H1 (cell line): ENCODE measurements at regions not wholly inside any gene's neighbourhood (a gene's known extent, or its start where the extent isn't known, plus 50 kb on each side); places are given as distances from the start of the nearest gene placed in this dataset.

Experiments used
- CTCF ChIA-PET: fragments of 300-600 bp; sonication (Branson Sonifier 250); formaldehyde crosslinking; loops from one replicate; lab custom pipeline; 2021; ENCODE audit not compliant: partially characterized antibody; lab: Charles Lee
- POLR2A ChIA-PET: fragments of 300-600 bp; sonication (Branson Sonifier 250); formaldehyde crosslinking; loops from one replicate; lab custom pipeline; 2021; ENCODE audit warnings: inconsistent platforms; ENCODE audit not compliant: partially characterized antibody; lab: Charles Lee
- DNase-seq, 2 experiments: peaks; one replicate each; pipeline versions ENCODE4 v3.0.0 to v3.0.0-alpha.2; 2010 to 2022; ENCODE audit warnings: low spot score in 2 of 2, low read depth in 1 of 2, mixed read lengths in 1 of 2
- FAIRE-seq: peaks from 2 replicates; lab custom pipeline; 2011; peaks lifted over from hg19 to GRCh38; lab: Jason Lieb, UNC
- H2AFZ ChIP-seq: 2 replicates; pipeline ENCODE4 v1.8.1; 2012; ENCODE audit warnings: low read length, inconsistent platforms
- H2AK5ac ChIP-seq: 2 replicates; pipeline ENCODE4 v1.6.1; 2013; ENCODE audit warnings: low read depth, low read length
- H2BK120ac ChIP-seq: replicated peaks from 2 replicates; pipeline ENCODE3; 2013; ENCODE audit warnings: low read depth, low read length, inconsistent platforms
- H2BK12ac ChIP-seq: 2 replicates; pipeline ENCODE4 v1.6.1; 2013; ENCODE audit warnings: low read depth, low read length
- H2BK15ac ChIP-seq: 2 replicates; pipeline ENCODE4 v1.6.1; 2013; ENCODE audit warnings: low read length
- H2BK20ac ChIP-seq: 2 replicates; pipeline ENCODE4 v1.6.1; 2013; ENCODE audit warnings: low read length
- H2BK5ac ChIP-seq: 2 replicates; pipeline ENCODE4 v1.6.1; 2013; ENCODE audit warnings: low read depth, low read length
- H3K14ac ChIP-seq: 2 replicates; pipeline ENCODE4 v1.6.1; 2013; ENCODE audit warnings: inconsistent platforms; ENCODE audit not compliant: insufficient read length
- H3K18ac ChIP-seq: 2 replicates; pipeline ENCODE4 v1.6.1; 2013; ENCODE audit warnings: low read length; ENCODE audit errors: extremely low read depth
- H3K23ac ChIP-seq: 2 replicates; pipeline ENCODE4 v1.6.1; 2013; ENCODE audit warnings: inconsistent platforms; ENCODE audit not compliant: insufficient read length
- H3K23me2 ChIP-seq: 2 replicates; pipeline ENCODE4 v1.6.1; 2013; ENCODE audit warnings: low read depth, low read length
- H3K27ac ChIP-seq: 2 replicates; pipeline ENCODE4 v1.6.1; 2011; ENCODE audit warnings: low read depth, low read length, inconsistent platforms
- H3K27me3 ChIP-seq, 4 experiments: replicated peaks in 1 of 4; 1 replicate in 1 of 4; 2 replicates in 3 of 4; pipeline versions ENCODE4 v1.6.1 to v1.8.1; 2011 to 2013; ENCODE audit warnings: low read length in 3 of 4, mild to moderate bottlenecking in 3 of 4, inconsistent platforms in 2 of 4, mixed read lengths in 2 of 4, moderate library complexity in 1 of 4; ENCODE audit not compliant: control insufficient read depth in 3 of 4, insufficient read depth in 3 of 4; ENCODE audit errors: extremely low read depth in 1 of 4
- H3K36me3 ChIP-seq, 4 experiments: 2 replicates each; pipeline versions ENCODE4 v1.6.1 to v1.8.1; 2011 to 2013; ENCODE audit warnings: mild to moderate bottlenecking in 4 of 4, low read length in 3 of 4, moderate library complexity in 2 of 4, control low read depth in 1 of 4, inconsistent platforms in 1 of 4; ENCODE audit not compliant: insufficient read depth in 4 of 4, control insufficient read depth in 2 of 4
- H3K4ac ChIP-seq: replicated peaks from 2 replicates; pipeline ENCODE3; 2013; ENCODE audit warnings: low read length, low read depth, mixed read lengths, inconsistent platforms; ENCODE audit not compliant: insufficient read length
- H3K4me1 ChIP-seq, 4 experiments: replicated peaks in 1 of 4; 1 replicate in 1 of 4; 2 replicates in 3 of 4; pipeline versions ENCODE4 v1.6.1 to v1.8.1; 2011 to 2013; ENCODE audit warnings: low read length in 3 of 4, inconsistent platforms in 2 of 4, mixed read lengths in 1 of 4; ENCODE audit not compliant: insufficient read depth in 4 of 4, control insufficient read depth in 3 of 4
- H3K4me2 ChIP-seq, 2 experiments: 2 replicates each; pipeline versions ENCODE4 v1.6.1 to v1.8.1; 2011 to 2013; ENCODE audit warnings: low read depth in 2 of 2, low read length in 2 of 2, control low read depth in 1 of 2, inconsistent platforms in 1 of 2, mild to moderate bottlenecking in 1 of 2; ENCODE audit not compliant: insufficient read depth in 1 of 2
- H3K4me3 ChIP-seq, 4 experiments: fragments of 200-600, 300-600 bp in 1 of 4; sonication (generic), shearing (Covaris generic), sonication (Bioruptor Twin) in 1 of 4; 2 replicates each; pipeline versions ENCODE4 v1.5.1 to v1.8.1; 2011 to 2016; ENCODE audit warnings: low read length in 4 of 4, low read depth in 3 of 4, control low read depth in 2 of 4, inconsistent platforms in 2 of 4, mild to moderate bottlenecking in 2 of 4, mixed read lengths in 1 of 4, moderate library complexity in 1 of 4; ENCODE audit not compliant: insufficient read depth in 2 of 4; ENCODE audit errors: extremely low read depth in 1 of 4
- H3K56ac ChIP-seq: replicated peaks from 2 replicates; pipeline ENCODE3; 2013; ENCODE audit warnings: low read depth, mild to moderate bottlenecking, mixed read lengths, low read length, inconsistent platforms; ENCODE audit not compliant: insufficient read length
- H3K79me1 ChIP-seq: 2 replicates; pipeline ENCODE4 v1.6.1; 2013; ENCODE audit warnings: low read depth, low read length, control low read depth
- H3K79me2 ChIP-seq, 2 experiments: 2 replicates each; pipeline versions ENCODE4 v1.6.1 to v1.8.1; 2012 to 2013; ENCODE audit warnings: low read length in 2 of 2, mild to moderate bottlenecking in 2 of 2, inconsistent platforms in 1 of 2; ENCODE audit not compliant: insufficient read depth in 2 of 2, control insufficient read depth in 1 of 2
- H3K9ac ChIP-seq, 4 experiments: replicated peaks in 1 of 4; 1 replicate in 1 of 4; 2 replicates in 3 of 4; pipeline versions ENCODE4 v1.6.1 to v1.8.1; 2011 to 2013; ENCODE audit warnings: low read depth in 3 of 4, low read length in 3 of 4, control low read depth in 2 of 4, mild to moderate bottlenecking in 2 of 4, moderate library complexity in 2 of 4, inconsistent platforms in 1 of 4; ENCODE audit errors: extremely low read depth in 1 of 4
- H3K9me3 ChIP-seq, 2 experiments: 2 replicates each; pipeline versions ENCODE4 v1.6.1 to v1.8.1; 2012 to 2013; ENCODE audit warnings: mild to moderate bottlenecking in 2 of 2, moderate library complexity in 2 of 2, control low read depth in 1 of 2, inconsistent platforms in 1 of 2, low read depth in 1 of 2, low read length in 1 of 2, mixed read lengths in 1 of 2; ENCODE audit not compliant: insufficient read depth in 2 of 2
- H4K20me1 ChIP-seq, 2 experiments: replicated peaks in 1 of 2; 2 replicates each; pipeline versions ENCODE3 to v1.8.1; 2011 to 2013; ENCODE audit warnings: inconsistent platforms in 2 of 2, low read length in 2 of 2, mild to moderate bottlenecking in 1 of 2; ENCODE audit not compliant: insufficient read depth in 2 of 2, control insufficient read depth in 1 of 2
- H4K5ac ChIP-seq: 2 replicates; pipeline ENCODE4 v1.6.1; 2013; ENCODE audit warnings: low read length, low read depth, mixed read lengths, inconsistent platforms; ENCODE audit not compliant: insufficient read length
- H4K8ac ChIP-seq: 2 replicates; pipeline ENCODE4 v1.8.0; 2013; ENCODE audit warnings: mild to moderate bottlenecking, moderate library complexity, low read length, inconsistent platforms; ENCODE audit not compliant: insufficient read depth; ENCODE audit errors: extremely low read depth
- H4K91ac ChIP-seq: replicated peaks from 2 replicates; pipeline ENCODE3; 2013; ENCODE audit warnings: low read length, mixed read lengths, inconsistent platforms; ENCODE audit not compliant: insufficient read length
- ATF3 ChIP-seq: IDR thresholded peaks from 2 replicates; pipeline ENCODE4 v1.6.1; 2011; ENCODE audit warnings: low read depth, mild to moderate bottlenecking, low read length; ENCODE audit not compliant: insufficient read depth
- E2F6 ChIP-seq: IDR thresholded peaks from 2 replicates; pipeline ENCODE4 v1.6.1; 2012; ENCODE audit warnings: inconsistent platforms
- RAD21 ChIP-seq, 2 experiments: IDR thresholded peaks in 1 of 2; conservative IDR thresholded peaks in 1 of 2; 2 replicates each; pipeline ENCODE4 v1.6.1; 2011; ENCODE audit warnings: low read depth in 2 of 2, low read length in 2 of 2, improper control_type of control experiment in 1 of 2, inconsistent platforms in 1 of 2, mild to moderate bottlenecking in 1 of 2, moderate library complexity in 1 of 2
- RXRA ChIP-seq: IDR thresholded peaks from 2 replicates; pipeline ENCODE4 v1.6.1; 2011; ENCODE audit warnings: low read depth, mild to moderate bottlenecking, low read length, moderate library complexity; ENCODE audit not compliant: insufficient read depth
- ZNF274 ChIP-seq: IDR thresholded peaks from 2 replicates; pipeline ENCODE4 v1.7.0; 2012; ENCODE audit warnings: low read length, borderline replicate concordance; ENCODE audit errors: extremely low read depth
- WGBS, 2 experiments: shearing (Covaris generic) in 1 of 2; methylation state at CpG; one replicate each; pipeline versions ENCODE4 v1.1.6 to v1.1.7; 2013 to 2015; ENCODE audit warnings: low lambda C conversion rate in 2 of 2, mixed read lengths in 2 of 2, inconsistent platforms in 1 of 2, low coverage in 1 of 2, missing lambda C conversion rate in 1 of 2; ENCODE audit not compliant: insufficient replicate concordance in 2 of 2, insufficient coverage in 1 of 2, insufficient read length in 1 of 2; ENCODE audit errors: extremely low coverage in 1 of 2, missing lambda C conversion rate in 1 of 2; 5-methylcytosine and 5-hydroxymethylcytosine counted together

- Histone ChIP-seq H3K23ac (no peak overlapping the region), H3K79me1 (no peaks in the 10 kb centered on the region), H4K5ac (no peak overlapping the region), H2AFZ (no peak overlapping the region), H2BK5ac (no peak overlapping the region), H3K27ac (no peak overlapping the region), H3K27me3 (no peaks in the 10 kb centered on the region), H3K36me3 (no peaks in the 10 kb centered on the region), H3K14ac (no peak overlapping the region), H3K4me2 (no peak overlapping the region), H2BK12ac (no peak overlapping the region), H4K91ac (no peak overlapping the region), H4K8ac (no peak overlapping the region), H2BK120ac (no peak overlapping the region), H2BK20ac (no peak overlapping the region), H3K18ac (no peak overlapping the region), H3K23me2 (no peaks in the 10 kb centered on the region), H3K79me2 (no peaks in the 10 kb centered on the region), H3K4me1 (no peaks in the 10 kb centered on the region), H3K9ac (no peak overlapping the region), H2BK15ac (no peak overlapping the region), H4K20me1 (no peaks in the 10 kb centered on the region), H2AK5ac (no peak overlapping the region), H3K4me3 (no peak overlapping the region), H3K4ac (no peak overlapping the region), H3K56ac (no peak overlapping the region), H3K9me3 (no peaks in the 10 kb centered on the region)
- DNase-seq (no peak), FAIRE-seq (no peak)
- POLR2A ChIA-PET: no interaction called here
- CTCF ChIA-PET: interaction anchor here (1.0 to 1.2 kb wide), 2 partner anchors 13 to 32 kb away, joined by 3 to 4 read pairs; no protein-coding TSS in a partner anchor
- 89% methylated on average over 2 of the region's 2 CpGs; no CpG with 5 or more reads in 1 of the 2 experiments for WGBS, 2 experiments
- no peak for TF ChIP-seq ZNF274
- TF ChIP-seq RXRA: no peak
- no peak for TF ChIP-seq ATF3
- TF ChIP-seq E2F6: no peak
- no peak for TF ChIP-seq RAD21 (IDR thresholded peaks at IDR 0.05 in 1 of 2, conservative IDR thresholded peaks at IDR 0.05 in 1 of 2; ENCODE audit: low read depth in 2 of 2, low read length in 2 of 2)
Measured at GRCh38 chr20:6998909-6999308, 231.4 kb downstream of the BMP2 start.
